ENCODE measurements at regions not wholly inside any gene's neighbourhood (a gene's known extent, or its start where the extent isn't known, plus 50 kb on each side); places are given as distances from the start of the nearest gene placed in this dataset.

DNA sequence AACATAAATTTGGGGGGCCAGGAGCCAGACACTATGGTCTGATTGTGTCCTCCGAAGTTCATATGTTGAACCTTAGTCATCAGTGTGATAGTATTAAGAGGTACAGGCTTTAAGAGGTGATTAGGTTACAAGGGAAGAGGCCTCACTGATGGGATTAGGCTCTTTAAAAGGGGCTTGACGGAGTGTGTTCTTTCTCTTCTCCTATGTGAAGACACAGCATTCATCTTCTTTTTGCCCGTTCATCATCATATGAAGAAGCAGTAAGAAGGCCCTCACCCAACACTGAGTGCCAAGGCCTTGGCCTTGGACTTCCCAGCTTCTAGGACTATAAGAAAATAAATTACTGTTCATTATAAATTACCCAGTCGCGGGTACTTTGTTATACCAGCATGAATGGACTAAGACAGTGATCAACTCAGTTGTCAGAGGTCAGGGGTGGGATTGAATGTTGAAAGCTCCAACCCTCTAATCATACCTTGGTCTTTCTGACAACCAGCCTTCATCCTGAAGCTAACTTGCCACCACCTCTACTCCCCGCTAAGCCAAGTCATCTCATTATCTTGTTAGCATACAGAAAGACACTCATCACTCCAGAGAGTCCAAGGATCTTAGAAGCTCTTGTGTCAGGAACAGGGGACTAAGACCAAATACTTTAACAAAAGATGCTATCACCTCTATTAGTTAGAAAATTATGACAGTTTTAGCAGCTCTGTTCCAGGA lies 543.4 kb upstream of the DIPK2B start:
- no peak for DNase-seq (ENCODE audit: low spot score)

DNA sequence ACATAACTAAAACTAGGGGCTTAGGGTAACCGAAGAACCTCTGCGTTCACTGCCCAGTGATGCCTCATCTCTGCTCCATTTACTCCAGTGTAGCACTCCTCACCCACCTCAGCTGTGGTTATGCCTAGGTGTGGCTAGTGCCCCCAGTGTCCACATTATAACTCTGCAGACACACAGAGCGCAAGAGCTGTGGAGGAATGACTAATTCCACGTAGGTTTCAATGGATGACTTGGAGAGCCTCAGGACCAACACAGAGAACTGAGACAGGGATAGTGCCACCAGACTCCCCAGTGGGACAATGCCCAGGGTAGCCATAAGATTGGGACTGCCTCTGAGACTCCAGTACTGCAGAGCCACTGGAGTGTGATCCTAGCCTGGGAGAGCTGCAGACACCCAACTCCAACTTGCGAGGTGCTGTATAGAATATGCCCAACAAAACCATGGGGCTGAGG lies 542.4 kb upstream of the DIPK2B start:
- peak; percentile 9 for DNase-seq (ENCODE audit: low spot score)

DNA sequence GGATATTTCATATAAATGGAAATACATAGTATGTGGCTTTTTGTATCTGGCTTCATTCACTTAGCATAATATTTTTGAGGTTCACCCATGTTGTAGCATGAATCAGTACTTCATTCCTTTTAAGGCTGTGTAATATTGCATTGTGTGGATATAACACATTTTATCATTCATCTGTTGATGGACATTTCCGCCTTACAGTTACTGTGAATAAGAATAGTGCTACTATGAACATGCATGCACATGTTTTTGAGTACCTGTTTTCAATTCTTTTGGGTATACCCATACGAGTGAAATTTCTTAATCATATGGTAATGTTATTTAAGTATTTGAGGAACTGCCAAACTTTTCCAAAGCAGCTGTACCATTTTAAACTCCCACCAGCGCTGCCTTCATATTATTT lies 539.6 kb upstream of the DIPK2B start:
- DNase-seq (ENCODE audit: low spot score): no peak

DNA sequence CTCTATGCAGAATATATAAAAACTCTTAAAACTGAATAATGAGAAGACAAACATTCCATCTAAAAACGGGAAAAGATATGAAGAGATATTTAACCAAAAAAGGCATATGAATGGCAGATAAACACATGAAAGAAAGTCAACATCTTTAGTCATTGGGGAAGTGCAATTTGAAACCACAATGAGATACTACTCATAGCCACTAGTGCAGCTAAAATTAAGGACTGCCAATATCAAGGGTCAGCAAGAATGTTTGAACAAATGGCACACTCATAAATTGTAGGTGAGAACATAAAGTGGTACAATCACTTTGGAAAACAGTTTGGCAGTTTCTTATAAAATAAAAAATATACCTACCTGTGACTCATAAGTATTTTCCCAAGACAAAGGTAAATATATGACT lies 534.9 kb upstream of the DIPK2B start:
- no peak for DNase-seq (ENCODE audit: low spot score)

DNA sequence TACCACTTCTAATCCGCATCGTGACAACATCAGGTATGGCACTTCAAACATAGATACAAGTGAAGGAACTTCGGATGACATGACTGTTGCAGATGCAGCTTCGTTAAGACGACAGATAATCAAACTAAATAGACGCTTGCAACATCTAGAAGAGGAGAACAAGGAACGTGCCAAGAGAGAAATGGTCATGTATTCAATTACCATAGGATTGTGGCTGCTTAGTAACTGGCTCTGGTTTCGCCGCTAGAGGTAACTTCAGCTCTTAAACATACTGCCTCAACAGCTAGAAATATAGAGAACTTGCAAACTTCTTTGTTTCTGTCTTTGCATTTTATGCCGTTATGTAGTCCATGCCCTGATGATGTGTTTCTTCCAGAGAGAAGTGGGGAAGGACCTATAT lies 530.8 kb upstream of the DIPK2B start:
- DNase-seq (ENCODE audit: low spot score): no peak

DNA sequence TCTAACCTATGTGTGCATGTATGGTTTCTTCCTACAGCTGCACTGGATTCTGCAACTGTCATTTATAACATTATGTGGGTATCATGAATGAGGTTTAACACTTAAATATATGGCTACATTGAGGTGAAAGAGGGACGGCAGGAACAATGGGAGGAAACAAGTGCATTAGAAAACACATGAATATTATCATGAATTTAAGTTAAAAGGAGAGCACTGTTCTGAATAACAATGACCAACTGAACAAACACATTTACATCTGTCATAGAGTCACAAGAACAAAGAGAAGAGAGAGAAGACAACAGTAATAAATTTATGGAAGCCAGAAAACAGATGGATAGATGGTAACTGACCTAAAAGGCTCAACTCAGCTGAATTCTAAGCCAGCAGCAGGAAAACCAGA lies 527.1 kb upstream of the DIPK2B start:
- DNase-seq (ENCODE audit: low spot score): no peak

DNA sequence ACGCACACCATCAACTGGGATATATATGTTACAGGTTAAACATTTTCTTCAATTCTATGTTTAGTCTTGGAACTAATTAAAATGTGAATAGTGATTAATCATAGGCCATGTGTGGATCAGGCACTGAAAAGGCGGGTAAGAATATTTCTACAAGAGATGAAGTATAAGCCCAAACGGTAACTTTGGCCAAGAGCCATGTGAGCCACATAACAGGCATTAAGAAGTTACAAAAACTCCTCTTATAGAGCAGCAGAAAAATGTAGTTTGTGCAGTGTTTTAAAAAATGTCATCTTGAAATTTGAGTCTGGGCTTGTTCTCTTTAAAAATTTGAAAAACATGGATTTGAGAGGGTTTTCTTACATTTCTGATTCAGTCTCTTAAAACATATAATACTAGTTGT lies 521.8 kb upstream of the DIPK2B start:
- DNase-seq (ENCODE audit: low spot score): no peak

DNA sequence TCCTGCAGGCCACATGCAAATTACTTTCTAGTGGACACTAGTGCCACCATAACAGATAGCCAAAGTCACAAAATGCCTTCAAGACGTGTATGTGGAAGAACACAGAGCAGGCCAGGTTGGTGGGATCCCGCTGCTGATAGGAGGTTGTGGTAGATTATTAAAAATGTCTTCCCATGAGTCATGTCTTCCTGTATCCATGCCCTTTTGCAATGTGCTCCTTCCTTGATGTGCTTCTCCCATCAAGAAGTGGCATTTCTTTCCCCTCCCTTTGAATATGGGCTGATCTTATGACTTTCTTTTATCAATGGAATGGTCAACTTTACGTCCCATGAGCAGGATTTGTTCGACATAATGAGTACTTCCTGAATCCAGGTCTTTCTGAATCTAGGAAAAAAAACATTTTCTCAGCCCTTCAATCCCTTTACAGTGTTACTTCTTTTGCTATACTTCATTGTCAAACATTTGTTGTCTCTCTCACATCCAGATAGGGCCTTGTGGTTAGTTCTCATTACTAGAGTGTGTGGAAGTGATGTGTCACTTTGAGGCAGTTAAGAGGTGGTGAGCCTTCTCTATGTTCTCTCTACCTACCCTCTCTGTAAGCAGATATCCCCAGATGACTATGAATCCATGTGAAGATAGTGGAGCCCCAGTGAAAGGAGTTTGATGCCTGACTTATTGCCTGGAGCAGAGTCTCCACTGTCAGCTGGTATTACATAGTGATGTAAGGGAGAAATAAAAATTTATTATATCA lies 519.2 kb upstream of the DIPK2B start:
- DNase-seq (ENCODE audit: low spot score): no peak

DNA sequence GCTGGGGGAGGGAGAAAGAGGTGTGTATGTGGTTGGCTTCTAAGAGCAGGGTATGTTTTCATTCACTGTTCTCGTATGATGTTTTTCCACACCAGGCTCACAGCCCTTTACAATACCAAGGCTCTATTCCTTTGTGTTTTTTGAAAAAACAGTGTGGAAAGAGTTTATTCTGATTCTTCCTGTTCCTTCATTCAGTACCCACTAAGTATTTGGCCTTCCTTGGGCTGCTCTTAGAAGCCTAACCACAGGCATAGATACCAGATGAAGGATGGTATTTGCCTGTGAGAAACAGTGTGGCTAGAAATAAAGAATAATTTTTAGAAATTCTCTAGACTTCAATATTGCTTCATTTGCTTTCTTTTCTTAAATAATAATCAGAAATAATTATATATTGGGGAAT lies 518.0 kb upstream of the DIPK2B start:
- DNase-seq (ENCODE audit: low spot score): no peak

DNA sequence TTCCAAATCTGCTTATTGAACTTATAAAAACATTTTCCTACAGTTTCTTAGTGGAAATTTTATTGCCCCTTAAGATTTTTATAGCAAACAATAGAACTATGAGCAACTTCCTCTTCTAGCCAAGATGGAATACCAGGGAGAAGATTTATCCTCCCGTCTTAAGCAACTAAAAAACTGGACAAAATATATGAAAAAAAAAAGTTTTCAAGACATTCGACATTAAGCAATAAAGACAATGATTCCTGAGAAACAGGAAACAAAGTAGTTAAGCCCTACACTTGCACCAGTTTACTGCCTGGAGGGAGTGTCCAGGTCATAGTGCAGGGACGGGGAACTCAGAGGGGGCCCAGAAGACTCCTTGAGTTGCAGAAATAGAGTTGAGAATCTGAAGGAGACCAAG lies 516.1 kb upstream of the DIPK2B start:
- no peak for DNase-seq (ENCODE audit: low spot score)

DNA sequence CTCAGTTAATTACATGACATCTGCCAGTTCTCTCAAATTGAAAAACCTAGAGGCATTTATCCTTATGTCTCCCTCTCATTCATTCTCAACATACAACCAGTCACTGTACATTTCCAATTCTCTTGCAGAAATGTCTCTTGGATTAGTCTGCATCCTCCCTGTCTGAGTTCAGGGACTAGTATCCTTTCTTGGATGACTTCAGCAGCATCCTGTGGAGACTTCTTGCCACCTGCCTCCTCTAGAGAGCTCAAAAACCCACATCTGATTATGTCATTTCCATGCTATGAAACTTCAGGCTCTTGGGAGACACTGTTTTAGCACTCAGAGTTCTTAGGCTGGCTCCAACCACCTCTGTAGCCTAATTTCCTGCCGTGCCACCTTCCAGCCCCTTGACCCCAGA lies 515.1 kb upstream of the DIPK2B start:
- no peak for DNase-seq (ENCODE audit: low spot score)

DNA sequence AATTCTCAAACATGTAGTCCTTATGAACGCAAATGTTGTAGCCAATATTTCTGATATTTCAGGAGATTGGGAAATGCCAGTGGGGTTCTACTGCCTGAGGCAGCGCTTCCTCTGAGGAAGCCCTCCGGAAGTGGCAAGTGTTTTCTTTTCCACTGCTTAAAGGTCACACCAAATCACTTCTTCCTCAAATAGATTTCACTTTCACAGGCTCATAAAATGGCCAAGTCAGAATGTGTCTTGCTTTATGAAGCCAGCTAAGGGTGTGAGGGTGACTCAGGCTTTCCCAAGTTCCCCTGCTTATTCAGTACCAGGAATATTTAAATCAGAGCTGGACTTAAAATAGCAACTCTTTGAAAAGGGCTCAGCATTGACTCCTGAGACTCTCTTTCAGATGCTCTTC lies 514.2 kb upstream of the DIPK2B start:
- DNase-seq (ENCODE audit: low spot score): no peak

DNA sequence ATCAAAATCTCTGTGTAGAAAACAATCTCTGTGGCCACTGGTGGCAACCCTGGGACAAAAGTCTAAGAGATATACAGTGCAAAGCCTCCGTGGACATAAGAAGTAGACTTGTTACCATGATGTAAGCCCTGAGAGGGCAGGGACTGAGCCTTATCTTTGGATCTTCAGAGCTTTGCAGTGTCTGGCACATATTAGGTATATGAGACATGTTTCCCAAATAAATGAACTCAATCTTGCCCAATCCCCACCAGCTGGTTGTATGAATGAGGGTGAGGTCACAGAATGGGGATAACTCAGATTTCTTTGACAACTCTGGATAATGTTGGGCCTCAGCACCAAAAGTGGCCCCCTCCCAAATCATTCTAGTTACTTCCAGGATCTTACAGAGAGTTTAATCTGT lies 511.4 kb upstream of the DIPK2B start:
- DNase-seq (ENCODE audit: low spot score): no peak

DNA sequence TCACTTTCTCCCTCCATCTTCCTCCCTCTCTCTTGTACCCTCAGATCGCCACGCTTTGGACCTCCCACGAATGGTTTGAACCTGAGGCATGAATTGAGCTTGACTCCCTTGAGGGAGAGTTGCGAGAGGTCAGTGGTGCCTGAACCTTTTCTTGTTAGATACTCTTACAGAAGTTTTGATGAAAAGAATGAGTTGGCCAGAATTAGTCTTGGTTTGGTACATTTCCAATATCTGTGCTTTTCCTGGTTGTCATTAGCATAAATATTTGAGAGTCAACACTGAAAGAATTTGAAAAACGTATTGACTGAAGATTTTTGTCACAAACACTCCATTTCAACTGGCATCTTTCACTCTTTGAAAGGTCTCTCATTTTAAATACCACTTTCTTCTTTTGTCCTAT lies 510.6 kb upstream of the DIPK2B start:
- DNase-seq (ENCODE audit: low spot score): no peak

DNA sequence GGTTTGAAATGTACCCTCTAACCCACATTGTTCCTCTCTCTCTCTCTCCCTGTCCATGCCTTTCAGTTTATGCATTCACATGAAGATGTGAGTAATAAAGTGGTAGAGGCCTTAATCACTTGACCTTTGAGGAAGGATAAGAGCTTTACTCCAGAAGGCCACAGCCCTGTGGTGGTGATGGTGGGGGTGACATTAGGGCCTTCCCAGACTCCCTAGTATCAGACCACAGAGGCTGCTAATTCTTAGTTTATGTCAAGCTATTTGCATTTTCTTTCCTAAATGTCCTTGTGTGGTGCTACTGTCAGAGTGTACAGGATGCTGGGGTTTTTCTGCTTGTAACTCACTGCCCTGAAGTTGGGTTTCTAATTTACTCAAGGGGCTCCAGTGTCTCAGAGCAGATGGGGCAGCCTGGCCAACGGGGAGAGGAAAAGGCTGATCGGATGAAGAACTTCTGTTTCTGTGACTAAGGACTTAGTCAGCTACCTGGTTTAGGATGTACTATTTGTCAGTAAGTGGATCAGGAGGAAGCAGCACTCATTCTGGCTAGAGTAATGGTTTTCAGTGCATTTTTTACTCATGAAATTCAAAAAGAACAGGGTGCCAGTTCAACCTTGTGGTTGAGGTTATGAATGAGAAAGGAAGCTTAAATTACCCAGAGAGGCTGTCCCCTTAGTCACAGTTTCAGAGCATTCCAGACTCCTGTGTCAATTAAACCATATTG lies 509.6 kb upstream of the DIPK2B start:
- no peak for DNase-seq (ENCODE audit: low spot score)

DNA sequence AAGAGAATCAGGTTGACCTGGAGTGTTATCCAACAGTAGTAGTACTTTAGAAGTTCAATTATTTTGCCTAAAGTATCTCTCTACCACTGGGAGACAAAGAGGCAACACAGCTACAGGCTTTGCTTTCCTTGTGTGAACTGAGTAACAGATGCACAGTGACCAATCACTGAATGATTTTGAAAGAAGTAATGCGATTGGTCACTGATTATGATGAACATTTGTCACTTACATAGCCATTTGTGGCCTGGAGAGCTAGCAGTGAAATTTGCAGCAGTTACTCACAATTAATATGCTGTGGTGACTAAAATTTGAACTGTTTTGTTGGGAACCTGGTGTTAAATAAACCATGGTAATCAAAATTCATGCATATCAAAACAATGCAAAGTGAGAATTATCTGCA lies 508.7 kb upstream of the DIPK2B start:
- no peak for DNase-seq (ENCODE audit: low spot score)

DNA sequence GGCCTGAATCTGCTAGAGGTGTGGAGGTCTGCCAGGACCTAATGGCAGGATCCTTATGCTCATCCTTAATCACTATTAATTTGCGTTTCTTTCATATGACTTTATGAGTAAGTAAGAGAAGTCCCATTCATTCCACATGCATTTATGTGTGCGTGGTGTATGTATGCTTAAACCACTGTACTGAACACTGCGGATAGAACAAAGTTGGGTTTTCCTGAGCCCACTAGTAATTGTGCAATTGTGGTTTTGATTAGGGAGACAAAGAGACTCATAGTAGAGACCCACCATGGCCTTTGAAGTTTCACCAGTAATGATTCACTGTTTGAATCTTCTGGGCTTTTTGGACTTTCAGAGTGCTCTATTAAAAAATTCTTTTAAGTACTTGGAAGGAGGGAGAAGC lies 498.5 kb upstream of the DIPK2B start:
- no peak for DNase-seq (ENCODE audit: low spot score)

DNA sequence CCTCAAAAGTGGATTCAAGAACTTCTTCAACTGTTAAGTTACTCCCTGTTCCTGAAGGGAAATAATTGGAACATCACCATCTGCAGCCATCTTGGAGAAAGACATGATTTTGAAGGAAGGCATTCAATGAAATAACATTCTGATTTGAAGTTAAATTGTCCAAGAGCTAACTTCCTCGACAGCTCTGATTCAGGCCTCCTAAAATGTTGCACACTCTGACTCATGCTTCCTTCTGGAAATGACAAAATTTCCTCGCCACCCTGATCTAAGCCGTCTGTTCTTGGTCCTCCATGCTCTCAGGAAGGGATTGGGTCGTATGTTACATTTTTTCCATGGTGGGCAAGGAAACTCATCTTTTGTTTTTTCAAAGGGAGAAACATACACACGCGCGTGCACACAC lies 496.9 kb upstream of the DIPK2B start:
- DNase-seq (ENCODE audit: low spot score): no peak

DNA sequence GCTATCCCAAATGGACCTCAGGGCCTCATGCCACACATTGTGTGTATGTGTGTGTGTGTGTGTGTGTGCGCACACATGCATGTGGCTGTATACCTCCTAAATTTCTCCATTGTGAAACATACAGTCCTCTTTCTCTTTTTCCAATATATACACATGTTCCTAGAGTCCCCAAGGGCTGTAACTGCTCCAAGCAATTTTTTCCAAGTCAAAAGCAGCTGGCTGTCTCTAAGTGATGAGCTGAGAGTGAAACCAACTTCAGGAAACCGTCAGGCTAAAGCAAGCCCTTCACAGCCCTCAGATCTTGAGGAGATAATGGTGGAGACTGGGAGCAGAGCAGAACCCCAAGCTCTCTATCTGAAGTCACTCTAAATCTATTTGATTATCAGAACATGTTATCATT lies 496.1 kb upstream of the DIPK2B start:
- no peak for DNase-seq (ENCODE audit: low spot score)

DNA sequence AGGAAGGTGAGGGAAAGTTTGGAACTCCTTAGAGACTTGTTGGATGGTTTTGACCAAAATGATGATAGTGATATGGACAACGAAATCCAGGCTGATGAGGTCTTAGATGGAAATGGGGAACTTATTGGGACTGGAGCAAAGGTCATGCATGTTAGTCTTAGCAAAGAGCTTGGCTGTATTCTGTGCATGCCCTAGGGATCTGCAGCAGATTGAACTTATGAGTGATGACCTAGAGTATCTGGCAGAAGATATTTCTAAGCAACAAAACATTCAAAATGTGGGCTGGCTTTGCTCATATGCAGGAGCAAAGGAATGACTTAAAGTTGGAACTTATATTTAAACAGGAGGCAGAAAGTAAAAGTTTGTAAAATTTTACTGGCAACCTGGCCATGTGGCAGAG lies 489.3 kb upstream of the DIPK2B start:
- DNase-seq (ENCODE audit: low spot score): no peak

DNA sequence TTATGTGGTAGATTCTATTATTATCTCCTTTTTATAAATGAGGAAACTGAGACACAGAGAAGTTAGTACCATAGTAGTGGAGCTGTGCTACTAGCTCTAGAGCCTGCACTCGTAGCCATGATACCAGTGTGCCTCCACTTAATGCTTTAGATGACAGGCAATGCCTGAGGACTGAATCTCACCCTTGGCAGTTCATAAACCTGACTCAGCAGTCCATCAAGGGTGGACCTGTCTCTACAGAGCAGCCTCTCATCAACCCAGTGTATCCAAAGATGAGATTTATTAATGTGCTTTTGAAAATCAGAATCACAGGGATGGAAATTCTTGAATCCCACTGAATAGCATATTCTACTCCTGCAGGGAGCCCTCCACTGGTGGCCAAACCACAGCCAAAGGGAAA lies 483.2 kb upstream of the DIPK2B start:
- no peak for DNase-seq (ENCODE audit: low spot score)

DNA sequence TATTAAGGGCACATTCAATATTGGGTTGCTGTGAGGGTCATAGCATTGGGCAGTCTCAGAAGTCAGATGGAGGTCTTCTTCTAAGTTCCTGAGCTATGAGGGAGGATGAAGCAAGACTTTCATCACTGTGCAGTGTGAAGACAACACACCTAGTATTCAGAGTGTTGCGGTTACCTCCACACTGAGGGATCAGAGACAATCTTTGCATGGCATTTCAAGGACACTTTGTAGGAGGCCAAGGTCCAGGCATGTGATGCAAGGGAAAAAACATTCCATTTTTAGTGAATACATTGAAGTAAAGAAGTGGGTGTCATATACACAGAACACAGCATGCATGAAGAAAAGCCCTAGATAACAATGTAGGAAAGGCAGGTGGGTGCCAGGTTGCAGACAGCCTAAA lies 481.2 kb upstream of the DIPK2B start:
- DNase-seq (ENCODE audit: low spot score): no peak

DNA sequence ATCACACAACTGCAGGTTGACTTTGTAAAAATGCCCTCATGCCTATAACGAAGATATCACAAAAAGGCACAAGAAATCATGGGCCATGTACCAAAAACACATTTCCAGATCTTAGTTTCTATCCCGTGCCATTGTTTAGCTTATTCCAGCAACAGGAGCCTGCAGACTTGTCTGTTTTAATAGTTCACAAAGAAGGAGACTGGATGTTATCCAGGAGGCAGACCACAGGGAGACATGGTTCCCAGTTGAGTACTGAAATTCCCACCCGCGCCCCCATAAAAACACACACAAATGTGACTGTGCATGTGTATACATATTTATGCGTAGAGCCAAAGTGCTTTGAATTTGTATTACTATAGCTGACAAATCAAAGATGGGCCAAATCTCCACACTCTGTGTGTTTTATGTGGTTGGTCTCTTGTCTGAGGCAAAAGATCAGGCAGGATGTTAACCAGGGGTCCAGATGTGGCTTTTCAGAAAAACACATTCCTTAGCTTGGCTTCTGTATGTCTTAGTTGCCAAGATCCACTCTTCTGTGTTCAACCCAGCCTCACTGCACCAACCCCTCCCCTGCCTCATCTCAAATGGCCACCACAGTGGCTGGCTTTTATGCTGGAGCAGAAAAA lies 469.2 kb upstream of the DIPK2B start:
- DNase-seq (ENCODE audit: low spot score): no peak

Measured in D341Med (cell line).